ENCODE measurements at regions not wholly inside any gene's neighbourhood (a gene's known extent, or its start where the extent isn't known, plus 50 kb on each side); places are given as distances from the start of the nearest gene placed in this dataset.

GRCh38 chr18:67599277-67599676 is 82.8 kb upstream of the DSEL start:
- TF ChIP-seq CTCF (IDR thresholded peaks at IDR 0.05; ENCODE audit: unreplicated experiment): no peak
- no peaks in the 10 kb centered on the region for H3K27me3 Mint-ChIP-seq
- no peaks in the 10 kb centered on the region for H3K36me3 Mint-ChIP-seq (ENCODE audit: insufficient read depth)
- no peak overlapping the region for H3K27ac Mint-ChIP-seq
- H3K4me1 Mint-ChIP-seq (ENCODE audit: low read depth): peaks cover 9% of the 10 kb centered on the region
- H3K4me3 Mint-ChIP-seq (ENCODE audit: low read depth): no peak overlapping the region
- no peak for DNase-seq (ENCODE audit: low spot score, unreplicated experiment)
- peaks cover 16% of the 10 kb centered on the region for H3K9me3 Mint-ChIP-seq (ENCODE audit: low read depth)

GRCh38 chr18:67597759-67598158 is 81.2 kb upstream of the DSEL start:
- Mint-ChIP-seq H3K4me3 (ENCODE audit: low read depth) (no peak overlapping the region), H3K4me1 (ENCODE audit: low read depth) (peaks cover 9% of the 10 kb centered on the region), H3K9me3 (ENCODE audit: low read depth) (peaks cover 16% of the 10 kb centered on the region), H3K27me3 (no peaks in the 10 kb centered on the region), H3K27ac (no peak overlapping the region), H3K36me3 (ENCODE audit: insufficient read depth) (no peaks in the 10 kb centered on the region)
- DNase-seq (ENCODE audit: low spot score, unreplicated experiment): no peak
- no peak for TF ChIP-seq CTCF (IDR thresholded peaks at IDR 0.05; ENCODE audit: unreplicated experiment)

- Mint-ChIP-seq H3K27me3 (no peaks in the 10 kb centered on the region), H3K36me3 (ENCODE audit: insufficient read depth) (no peaks in the 10 kb centered on the region), H3K4me3 (ENCODE audit: low read depth) (no peak overlapping the region), H3K9me3 (ENCODE audit: low read depth) (peaks cover 12% of the 10 kb centered on the region), H3K27ac (no peak overlapping the region), H3K4me1 (ENCODE audit: low read depth) (peaks cover 7% of the 10 kb centered on the region)
- TF ChIP-seq CTCF (IDR thresholded peaks at IDR 0.05; ENCODE audit: unreplicated experiment): no peak
- DNase-seq (ENCODE audit: low spot score, unreplicated experiment): no peak
Observed at GRCh38 chr18:67596003-67596402, 79.5 kb upstream of the DSEL start.

- H3K27ac Mint-ChIP-seq: no peak overlapping the region
- H3K9me3 Mint-ChIP-seq (ENCODE audit: low read depth): peaks cover 12% of the 10 kb centered on the region
- TF ChIP-seq CTCF (IDR thresholded peaks at IDR 0.05; ENCODE audit: unreplicated experiment): no peak
- no peak for DNase-seq (ENCODE audit: low spot score, unreplicated experiment)
- H3K4me3 Mint-ChIP-seq (ENCODE audit: low read depth): no peak overlapping the region
- no peaks in the 10 kb centered on the region for H3K36me3 Mint-ChIP-seq (ENCODE audit: insufficient read depth)
- H3K4me1 Mint-ChIP-seq (ENCODE audit: low read depth): no peaks in the 10 kb centered on the region
- H3K27me3 Mint-ChIP-seq: no peaks in the 10 kb centered on the region
Observed at GRCh38 chr18:67590571-67591141, 74.1 kb upstream of the DSEL start.

- no peaks in the 10 kb centered on the region for H3K36me3 Mint-ChIP-seq (ENCODE audit: insufficient read depth)
- no peaks in the 10 kb centered on the region for H3K4me1 Mint-ChIP-seq (ENCODE audit: low read depth)
- no peak overlapping the region for H3K27ac Mint-ChIP-seq
- no peak for DNase-seq (ENCODE audit: low spot score, unreplicated experiment)
- no peak overlapping the region for H3K4me3 Mint-ChIP-seq (ENCODE audit: low read depth)
- H3K9me3 Mint-ChIP-seq (ENCODE audit: low read depth): no peaks in the 10 kb centered on the region
- no peak for TF ChIP-seq CTCF (IDR thresholded peaks at IDR 0.05; ENCODE audit: unreplicated experiment)
- no peaks in the 10 kb centered on the region for H3K27me3 Mint-ChIP-seq
Observed at GRCh38 chr18:67589325-67589724, 72.8 kb upstream of the DSEL start.

Data from progenitor cell of endocrine pancreas (in vitro differentiated cells).